Astrocyte (in vitro differentiated cells and primary cell): ENCODE measurements at regions not wholly inside any gene's neighbourhood (a gene's known extent, or its start where the extent isn't known, plus 50 kb on each side); places are given as distances from the start of the nearest gene placed in this dataset.
"Not testable (repeated sequence)": the region's sequence is repeated elsewhere in the genome, so short reads cannot be mapped to it uniquely, and the experiment has no call there.

Experiments used
- DNase-seq: peaks from one replicate; pipeline ENCODE4 v3.0.0-alpha.2; 2010; ENCODE audit warnings: low read depth
- FAIRE-seq: peaks from 2 replicates; lab custom pipeline; 2011; peaks lifted over from hg19 to GRCh38; lab: Jason Lieb, UNC
- H2AFZ ChIP-seq: 2 replicates; pipeline ENCODE4 v1.6.0; 2012; ENCODE audit warnings: low read depth, low read length, inconsistent platforms
- H3K27ac ChIP-seq: 2 replicates; pipeline ENCODE4 v1.5.1; 2011; ENCODE audit warnings: low read depth, low read length, inconsistent platforms
- H3K27me3 ChIP-seq: 2 replicates; pipeline ENCODE4 v1.6.0; 2011; ENCODE audit warnings: low read length, inconsistent platforms; ENCODE audit not compliant: insufficient read depth
- H3K36me3 ChIP-seq: 2 replicates; pipeline ENCODE4 v1.5.1; 2011; ENCODE audit warnings: low read length, inconsistent platforms; ENCODE audit not compliant: insufficient read depth
- H3K4me1 ChIP-seq: 2 replicates; pipeline ENCODE4 v1.5.1; 2011; ENCODE audit warnings: low read length, inconsistent platforms; ENCODE audit not compliant: insufficient read depth
- H3K4me2 ChIP-seq: 2 replicates; pipeline ENCODE4 v1.6.0; 2012; ENCODE audit warnings: low read length, inconsistent platforms
- H3K4me3 ChIP-seq: 2 replicates; pipeline ENCODE4 v1.5.1; 2011; ENCODE audit warnings: low read depth, mild to moderate bottlenecking, low read length, inconsistent platforms; ENCODE audit not compliant: insufficient read depth
- H3K79me2 ChIP-seq: 2 replicates; pipeline ENCODE4 v1.6.0; 2012; ENCODE audit warnings: mild to moderate bottlenecking, low read length, inconsistent platforms; ENCODE audit not compliant: insufficient read depth
- H3K9ac ChIP-seq: 2 replicates; pipeline ENCODE4 v1.6.0; 2012; ENCODE audit warnings: mild to moderate bottlenecking, low read length, inconsistent platforms
- H3K9me3 ChIP-seq: 2 replicates; pipeline ENCODE4 v1.5.1; 2012; ENCODE audit warnings: low read depth, mild to moderate bottlenecking, low read length, inconsistent platforms; ENCODE audit not compliant: insufficient read depth
- H4K20me1 ChIP-seq: 2 replicates; pipeline ENCODE4 v1.6.0; 2012; ENCODE audit warnings: low read length, inconsistent platforms; ENCODE audit not compliant: insufficient read depth
- H3K27ac Mint-ChIP-seq: one replicate; pipeline ENCODE4 v1.8.0; 2021; ENCODE audit warnings: mild to moderate bottlenecking, mixed read lengths; ENCODE audit not compliant: unreplicated experiment
- H3K27me3 Mint-ChIP-seq: one replicate; pipeline ENCODE4 v1.8.0; 2021; ENCODE audit warnings: low read depth, mixed read lengths; ENCODE audit not compliant: unreplicated experiment
- H3K36me3 Mint-ChIP-seq: one replicate; pipeline ENCODE4 v1.8.0; 2021; ENCODE audit warnings: low read depth, mixed read lengths; ENCODE audit not compliant: unreplicated experiment
- H3K4me1 Mint-ChIP-seq: one replicate; pipeline ENCODE4 v1.8.0; 2021; ENCODE audit warnings: low read depth, mixed read lengths; ENCODE audit not compliant: unreplicated experiment
- H3K4me3 Mint-ChIP-seq: one replicate; pipeline ENCODE4 v1.8.0; 2021; ENCODE audit warnings: mild to moderate bottlenecking, moderate library complexity, mixed read lengths; ENCODE audit not compliant: unreplicated experiment
- H3K9me3 Mint-ChIP-seq: one replicate; pipeline ENCODE4 v1.8.0; 2021; ENCODE audit warnings: mild to moderate bottlenecking, mixed read lengths; ENCODE audit not compliant: unreplicated experiment
- CTCF ChIP-seq: IDR thresholded peaks from 2 replicates; pipeline ENCODE4 v1.5.1; 2011; ENCODE audit warnings: low read depth, mild to moderate bottlenecking, inconsistent platforms, low read length, moderate library complexity; ENCODE audit not compliant: insufficient read depth
- EZH2 ChIP-seq: IDR thresholded peaks from 2 replicates; pipeline ENCODE4 v1.6.1; 2012; ENCODE audit warnings: mild to moderate bottlenecking, low read length, inconsistent platforms; ENCODE audit not compliant: insufficient read depth

GRCh38 chr1:79896140-79896539, 889.6 kb upstream of the ADGRL4 start:
- Histone ChIP-seq H3K36me3 (no peaks in the 10 kb centered on the region), H3K79me2 (no peaks in the 10 kb centered on the region), H3K9me3 (no peaks in the 10 kb centered on the region), H2AFZ (no peak overlapping the region), H3K4me3 (no peak overlapping the region), H3K27me3 (no peaks in the 10 kb centered on the region), H4K20me1 (no peaks in the 10 kb centered on the region), H3K9ac (no peak overlapping the region), H3K27ac (no peak overlapping the region), H3K4me1 (peaks cover 10% of the 10 kb centered on the region), H3K4me2 (no peak overlapping the region)
- H3K4me3 Mint-ChIP-seq: no peak overlapping the region
- no peak for TF ChIP-seq EZH2
- no peak for TF ChIP-seq CTCF
- FAIRE-seq (no peak), DNase-seq (no peak)
- no peaks in the 10 kb centered on the region for H3K27me3 Mint-ChIP-seq
- H3K4me1 Mint-ChIP-seq: peaks cover 12% of the 10 kb centered on the region
- peaks cover 10% of the 10 kb centered on the region for H3K9me3 Mint-ChIP-seq
- H3K36me3 Mint-ChIP-seq: no peaks in the 10 kb centered on the region
- H3K27ac Mint-ChIP-seq: no peak overlapping the region

GRCh38 chr1:79895573-79895972, 889.0 kb upstream of the ADGRL4 start:
- Mint-ChIP-seq H3K4me1 (peaks cover 11% of the 10 kb centered on the region), H3K9me3 (peaks cover 10% of the 10 kb centered on the region), H3K36me3 (no peaks in the 10 kb centered on the region), H3K4me3 (no peak overlapping the region), H3K27me3 (no peaks in the 10 kb centered on the region), H3K27ac (no peak overlapping the region)
- Histone ChIP-seq H3K27me3 (no peaks in the 10 kb centered on the region), H3K4me2 (no peak overlapping the region), H2AFZ (no peak overlapping the region), H3K4me3 (no peak overlapping the region), H3K9ac (no peak overlapping the region), H3K27ac (no peak overlapping the region), H4K20me1 (no peaks in the 10 kb centered on the region), H3K9me3 (no peaks in the 10 kb centered on the region), H3K79me2 (no peaks in the 10 kb centered on the region), H3K36me3 (no peaks in the 10 kb centered on the region), H3K4me1 (peaks cover 7% of the 10 kb centered on the region)
- DNase-seq: no peak
- no peak for TF ChIP-seq EZH2
- TF ChIP-seq CTCF: no peak
- FAIRE-seq: no peak

GRCh38 chr1:79894129-79894528, 887.6 kb upstream of the ADGRL4 start:
- not testable (repeated sequence) for H2AFZ ChIP-seq, H3K9ac ChIP-seq, FAIRE-seq, H3K4me1 Mint-ChIP-seq, H3K27ac ChIP-seq, H3K36me3 ChIP-seq, H3K36me3 Mint-ChIP-seq, H3K4me2 ChIP-seq, DNase-seq, H3K4me3 ChIP-seq, H3K4me3 Mint-ChIP-seq, H3K9me3 ChIP-seq, H3K27ac Mint-ChIP-seq, H3K79me2 ChIP-seq, H3K4me1 ChIP-seq, H3K27me3 ChIP-seq, H4K20me1 ChIP-seq, H3K27me3 Mint-ChIP-seq
- peaks cover 14% of the 10 kb centered on the region for H3K9me3 Mint-ChIP-seq
